ENCODE measurements at regions not wholly inside any gene's neighbourhood (a gene's known extent, or its start where the extent isn't known, plus 50 kb on each side); places are given as distances from the start of the nearest gene placed in this dataset.

- TF ChIP-seq CTCF (optimal IDR thresholded peaks at IDR 0.05 in 1 of 3, IDR thresholded peaks at IDR 0.05 in 1 of 3, conservative IDR thresholded peaks at IDR 0.05 in 1 of 3; ENCODE audit: extremely low read depth in 1 of 3, insufficient read depth in 2 of 3, low read length in 3 of 3) (no peak), EZH2 (IDR thresholded peaks at IDR 0.05; ENCODE audit: low read length) (no peak)
These were observed 62.1 kb upstream of the SLC38A4 start for GRCh38 chr12:46887870-46888269.
